GM19397 (cell line): ENCODE measurements at regions not wholly inside any gene's neighbourhood (a gene's known extent, or its start where the extent isn't known, plus 50 kb on each side); places are given as distances from the start of the nearest gene placed in this dataset.
"Not testable (repeated sequence)": the region's sequence is repeated elsewhere in the genome, so short reads cannot be mapped to it uniquely, and the experiment has no call there.

ENCODE experiments used
- ATAC-seq: cut with Tn5 transposase; IDR thresholded peaks from one replicate; pipeline ENCODE4 v1.9.1; 2021; ENCODE audit warnings: mild to moderate bottlenecking, moderate library complexity; ENCODE audit not compliant: unreplicated experiment

GRCh38 chr2:146777181-146777580 is 1067.6 kb upstream of the ACVR2A start:
- ATAC-seq = no peak

GRCh38 chr2:146776596-146776995 is 1068.2 kb upstream of the ACVR2A start:
- ATAC-seq = no peak

- ATAC-seq = no peak
Observed at GRCh38 chr2:146771531-146771930, 1073.3 kb upstream of the ACVR2A start.

GRCh38 chr2:146764301-146764700 is 1080.5 kb upstream of the ACVR2A start:
- ATAC-seq = no peak

- ATAC-seq = no peak
Observed at GRCh38 chr2:146762786-146763185, 1082.0 kb upstream of the ACVR2A start.

- no peak for ATAC-seq
Observed at GRCh38 chr2:146754606-146755005, 1090.2 kb upstream of the ACVR2A start.

- ATAC-seq = no peak
Observed at GRCh38 chr2:146748046-146748445, 1096.8 kb upstream of the ACVR2A start.

GRCh38 chr2:146741260-146741659 is 1103.6 kb upstream of the ACVR2A start:
- no peak for ATAC-seq

GRCh38 chr2:146734821-146735190 is 1110.0 kb upstream of the ACVR2A start:
- ATAC-seq = no peak

- ATAC-seq = no peak
Observed at GRCh38 chr2:146734042-146734820, 1110.6 kb upstream of the ACVR2A start.

- no peak for ATAC-seq
Observed at GRCh38 chr2:146730882-146731281, 1113.9 kb upstream of the ACVR2A start.

GRCh38 chr2:146721486-146721885 is 1123.3 kb upstream of the ACVR2A start:
- no peak for ATAC-seq

GRCh38 chr2:146720170-146720569 is 1124.7 kb upstream of the ACVR2A start:
- no peak for ATAC-seq

GRCh38 chr2:146716591-146716990 is 1128.2 kb upstream of the ACVR2A start:
- ATAC-seq = no peak

- no peak for ATAC-seq
Observed at GRCh38 chr2:146709004-146709403, 1135.8 kb upstream of the ACVR2A start.

- ATAC-seq = no peak
Observed at GRCh38 chr2:146701183-146701582, 1143.6 kb upstream of the ACVR2A start.

GRCh38 chr2:146697307-146697706 is 1147.5 kb upstream of the ACVR2A start:
- ATAC-seq = no peak

GRCh38 chr2:146696787-146697186 is 1148.0 kb upstream of the ACVR2A start:
- ATAC-seq = not testable (repeated sequence)

GRCh38 chr2:146681991-146682390 is 1162.8 kb upstream of the ACVR2A start:
- ATAC-seq = no peak

GRCh38 chr2:146678516-146678915 is 1166.3 kb upstream of the ACVR2A start:
- no peak for ATAC-seq

- ATAC-seq = no peak
Observed at GRCh38 chr2:146677280-146677679, 1167.5 kb upstream of the ACVR2A start.

GRCh38 chr2:146669735-146670134 is 1175.1 kb upstream of the ACVR2A start:
- no peak for ATAC-seq

- ATAC-seq = no peak
Observed at GRCh38 chr2:146666340-146666739, 1178.5 kb upstream of the ACVR2A start.
